GM18951 (cell line): ENCODE measurements at regions not wholly inside any gene's neighbourhood (a gene's known extent, or its start where the extent isn't known, plus 50 kb on each side); places are given as distances from the start of the nearest gene placed in this dataset.

Source experiments
- POLR2A ChIP-seq: IDR thresholded peaks from 4 replicates; pipeline ENCODE4 v1.6.1; 2011; ENCODE audit warnings: mild to moderate bottlenecking; ENCODE audit not compliant: insufficient read length, insufficient read depth; ENCODE audit errors: extremely low read depth
- in situ Hi-C: fragments of 300-500 bp; cut with MboI; formaldehyde crosslinking; loops from one replicate; pipeline ENCODE4 v1.12.0; 2022; ENCODE audit warnings: low sequenced_read_pairs, mixed read lengths, inconsistent platforms; ENCODE audit not compliant: unreplicated experiment

DNA sequence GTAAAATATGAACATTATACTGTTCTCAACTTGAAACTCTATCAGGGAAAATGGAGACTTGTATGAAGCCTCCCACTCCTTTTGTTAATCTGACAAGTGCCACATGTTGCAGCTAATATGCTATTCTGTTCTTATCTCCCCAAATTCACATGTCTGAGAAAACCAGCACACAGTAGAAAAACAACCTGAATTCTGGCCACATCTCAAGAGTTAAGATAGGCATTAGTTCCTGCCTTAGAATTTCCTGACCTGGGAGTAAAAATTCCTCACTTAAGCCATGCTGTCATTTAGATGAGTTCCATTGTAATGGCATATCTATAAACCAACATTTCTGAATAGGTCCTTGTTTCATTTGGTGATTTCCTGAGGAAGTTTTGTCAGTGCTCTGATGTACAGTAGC is 1098.5 kb downstream of the EFNB2 start:
- in situ Hi-C loops: no loop called here
- TF ChIP-seq POLR2A: no peak

DNA sequence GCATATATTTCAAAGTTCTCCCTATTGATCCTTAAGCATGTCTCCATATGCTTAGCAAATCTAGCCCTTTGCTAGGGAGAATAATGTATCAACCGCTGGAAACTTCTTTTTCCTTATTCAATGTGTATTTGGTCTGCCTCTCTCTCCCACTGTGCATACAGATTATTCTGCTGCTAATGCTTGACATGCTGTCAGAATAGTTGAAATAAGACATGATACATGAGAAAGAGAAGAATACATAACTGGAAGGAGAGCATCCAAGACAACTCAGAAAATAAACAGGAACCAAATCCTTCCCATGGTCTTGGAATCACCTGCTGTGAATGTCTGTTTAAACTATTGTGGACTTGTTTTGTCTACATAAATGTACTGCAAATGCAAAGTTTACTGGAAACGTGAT is 1103.0 kb downstream of the EFNB2 start:
- in situ Hi-C loops: no loop called here
- no peak for TF ChIP-seq POLR2A

DNA sequence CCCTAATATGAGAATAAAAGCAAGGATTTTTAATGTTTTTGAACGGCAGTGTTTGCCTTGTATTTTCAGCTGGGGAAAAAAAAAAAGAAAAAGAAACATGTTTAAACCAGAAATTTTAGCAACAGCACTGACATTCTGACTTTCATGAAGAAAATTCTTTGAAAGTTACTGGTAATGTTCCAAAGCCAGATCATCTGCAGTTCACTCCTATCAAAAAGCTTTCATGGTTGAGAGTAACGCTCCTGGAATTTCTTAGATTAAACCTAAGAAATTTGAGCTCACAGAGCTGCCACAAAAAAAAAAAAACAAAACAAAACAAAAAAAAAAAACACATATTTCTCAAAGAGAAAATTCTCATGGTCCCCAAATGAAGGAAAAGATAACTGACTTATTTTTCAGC is 1106.7 kb downstream of the EFNB2 start:
- TF ChIP-seq POLR2A: no peak
- in situ Hi-C loops: no loop called here

DNA sequence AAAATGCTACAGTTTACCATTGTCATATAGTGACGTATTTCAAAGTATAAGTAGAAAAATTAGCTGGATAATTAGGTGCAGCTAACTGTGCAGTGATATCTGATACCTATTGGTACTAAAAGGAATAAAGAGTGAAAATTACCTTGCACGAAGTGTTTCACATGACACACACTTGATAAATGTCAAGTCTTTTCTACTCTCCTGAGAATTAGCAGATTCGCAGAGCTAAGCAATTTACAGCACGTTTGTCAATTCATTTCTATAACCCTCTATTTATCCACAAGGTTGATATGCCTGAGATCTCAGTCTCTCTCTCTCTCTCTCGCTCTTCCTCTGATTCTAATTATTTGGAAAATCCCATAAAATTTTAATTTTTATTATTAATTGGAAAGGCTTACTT is 1109.0 kb downstream of the EFNB2 start:
- TF ChIP-seq POLR2A: no peak
- in situ Hi-C loops: no loop called here

GRCh38 chr13:105414639-105415038 is 1120.8 kb downstream of the EFNB2 start:
- no peak for TF ChIP-seq POLR2A
- in situ Hi-C loops: no loop called here

- TF ChIP-seq POLR2A: no peak
- in situ Hi-C loops: no loop called here
Measured at GRCh38 chr13:105412171-105412570, 1123.3 kb downstream of the EFNB2 start.

GRCh38 chr13:105410602-105411001 is 1124.9 kb downstream of the EFNB2 start:
- TF ChIP-seq POLR2A: no peak
- in situ Hi-C loops: no loop called here

GRCh38 chr13:105406551-105406950 is 1128.9 kb downstream of the EFNB2 start:
- no peak for TF ChIP-seq POLR2A
- in situ Hi-C loops: no loop called here

GRCh38 chr13:105403086-105403485 is 1132.4 kb downstream of the EFNB2 start:
- TF ChIP-seq POLR2A: no peak
- in situ Hi-C loops: no loop called here

GRCh38 chr13:105395041-105395440 is 1140.4 kb downstream of the EFNB2 start:
- in situ Hi-C loops: no loop called here
- no peak for TF ChIP-seq POLR2A

DNA sequence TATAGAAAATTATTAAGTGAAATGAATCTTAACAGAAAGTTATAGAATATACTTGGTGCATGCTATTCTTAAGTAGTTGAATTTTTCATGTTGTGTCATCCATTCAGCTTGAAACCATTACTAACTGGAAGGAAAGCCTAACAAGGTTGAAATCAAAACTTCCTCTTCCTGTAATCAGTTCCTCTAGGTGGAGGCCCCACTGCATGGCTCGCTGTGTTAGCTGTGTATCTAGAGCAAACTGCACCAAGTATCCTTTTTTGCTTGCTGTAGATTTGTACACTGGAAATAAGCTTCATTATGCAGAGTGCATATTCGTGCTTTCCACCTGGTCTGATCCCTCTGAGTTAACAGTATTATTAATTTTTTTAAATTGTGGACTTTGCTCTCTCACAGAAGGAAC is 1146.1 kb downstream of the EFNB2 start:
- in situ Hi-C loops: no loop called here
- TF ChIP-seq POLR2A: no peak

- in situ Hi-C loops: no loop called here
- TF ChIP-seq POLR2A: no peak
Measured at GRCh38 chr13:105377452-105377851, 1158.0 kb downstream of the EFNB2 start.

DNA sequence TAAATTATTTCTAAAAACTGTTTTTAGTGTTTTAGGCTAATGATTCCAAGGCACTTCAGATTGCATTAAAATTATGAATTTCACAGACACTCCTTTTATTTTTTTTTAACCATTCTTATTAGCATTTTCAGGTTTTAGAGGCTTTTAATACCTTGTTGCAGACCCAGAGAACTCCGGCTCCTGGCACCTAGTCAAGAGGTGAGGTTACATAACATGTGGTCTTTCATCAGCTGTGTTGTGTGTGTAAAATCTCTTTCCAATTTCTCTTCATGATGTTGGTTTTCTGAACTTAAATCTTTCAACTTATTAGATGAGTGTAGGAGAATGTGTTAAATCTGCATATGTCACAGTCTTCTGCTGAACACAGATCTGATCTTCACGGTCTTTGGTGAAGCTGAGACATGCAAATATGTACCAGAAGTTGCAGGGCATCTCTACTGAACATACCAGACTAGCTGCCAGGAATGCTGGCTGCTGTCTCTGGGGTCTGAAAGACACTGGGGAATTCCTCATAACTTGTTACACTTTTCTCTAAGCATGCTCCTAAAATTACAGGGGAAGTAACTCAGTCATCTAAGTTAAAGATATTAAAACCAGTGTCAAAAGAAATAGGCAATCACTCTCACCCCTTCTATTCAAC is 1165.3 kb downstream of the EFNB2 start:
- in situ Hi-C loops: no loop called here

GRCh38 chr13:105368781-105369180 is 1166.7 kb downstream of the EFNB2 start:
- no peak for TF ChIP-seq POLR2A
- in situ Hi-C loops: no loop called here

More for the DNA sequence above, 1165.3 kb downstream of the EFNB2 start:
- TF ChIP-seq POLR2A: no peak

DNA sequence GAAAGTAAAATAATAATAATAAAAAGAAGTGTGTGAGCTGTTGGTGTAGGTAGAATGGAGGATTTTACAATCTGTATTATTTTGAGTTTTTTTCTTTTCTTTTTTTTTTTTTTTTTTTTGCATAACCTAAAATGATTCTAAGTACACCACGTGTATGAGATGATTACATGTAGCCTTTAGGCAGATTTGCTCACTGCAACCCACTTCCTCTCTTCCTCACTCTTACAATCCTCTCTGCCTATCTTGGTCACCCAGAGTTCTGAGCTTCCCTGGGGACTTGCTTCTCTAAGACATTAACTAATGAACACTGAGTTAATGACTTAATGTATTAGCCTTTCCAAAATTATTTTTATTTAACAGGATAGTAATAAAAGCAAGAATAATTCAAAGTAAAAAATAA is 1169.6 kb downstream of the EFNB2 start:
- no peak for TF ChIP-seq POLR2A
- in situ Hi-C loops: no loop called here

- TF ChIP-seq POLR2A: no peak
- in situ Hi-C loops: no loop called here
Measured at GRCh38 chr13:105365021-105365550, 1170.4 kb downstream of the EFNB2 start.
